GM21526 (cell line): ENCODE measurements at regions not wholly inside any gene's neighbourhood (a gene's known extent, or its start where the extent isn't known, plus 50 kb on each side); places are given as distances from the start of the nearest gene placed in this dataset.
A peak's percentile ranks its signal among the peaks of the same experiment; 100 is the strongest.
"Not testable (repeated sequence)": the region's sequence is repeated elsewhere in the genome, so short reads cannot be mapped to it uniquely, and the experiment has no call there.

ENCODE experiments used
- ATAC-seq: cut with Tn5 transposase; IDR thresholded peaks from one replicate; pipeline ENCODE4 v1.9.1; 2021; ENCODE audit warnings: moderate library complexity; ENCODE audit not compliant: unreplicated experiment, low FRiP score

- no peak for ATAC-seq
These were observed 201.9 kb upstream of the SPRED2 start for GRCh38 chr2:65634304-65634703.

GRCh38 chr2:65630643-65631042, 198.2 kb upstream of the SPRED2 start:
- no peak for ATAC-seq

DNA sequence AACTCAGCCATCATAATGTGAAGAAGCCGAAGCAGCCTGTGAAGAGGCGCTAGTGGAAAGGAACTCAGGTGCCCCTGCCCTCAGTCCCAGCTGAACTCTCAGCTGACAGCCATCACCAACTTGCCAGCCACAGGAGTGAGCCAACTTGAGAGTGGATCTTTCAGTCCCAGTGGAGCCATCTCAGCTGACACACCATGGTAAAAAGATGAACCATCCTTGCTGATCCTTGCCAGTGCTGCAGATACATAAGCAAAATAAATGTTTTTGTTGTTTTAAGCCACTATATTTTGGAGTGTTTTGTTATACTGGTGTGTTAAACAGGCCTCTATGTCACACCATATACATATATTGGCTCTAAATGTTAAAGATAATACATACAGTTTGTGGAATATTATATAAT, 195.8 kb upstream of the SPRED2 start:
- no peak for ATAC-seq

DNA sequence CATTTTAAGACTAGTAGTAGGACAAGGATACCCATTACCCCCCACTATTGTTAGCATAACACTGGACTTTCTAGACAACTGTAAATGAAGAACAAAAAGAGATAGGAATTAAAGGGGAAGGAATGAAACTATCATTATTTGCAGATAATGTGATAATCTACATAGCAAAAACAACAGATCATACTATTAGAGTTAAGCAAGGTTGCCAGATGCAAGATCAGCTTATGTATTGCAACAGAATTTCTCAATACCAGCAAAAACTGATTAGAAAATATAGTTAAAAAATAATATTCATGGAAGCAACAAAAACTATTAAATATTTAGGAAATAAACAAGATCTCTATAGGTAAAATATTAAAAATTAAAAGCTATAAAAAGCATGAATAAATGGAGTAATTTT, 194.4 kb upstream of the SPRED2 start:
- ATAC-seq = no peak

DNA sequence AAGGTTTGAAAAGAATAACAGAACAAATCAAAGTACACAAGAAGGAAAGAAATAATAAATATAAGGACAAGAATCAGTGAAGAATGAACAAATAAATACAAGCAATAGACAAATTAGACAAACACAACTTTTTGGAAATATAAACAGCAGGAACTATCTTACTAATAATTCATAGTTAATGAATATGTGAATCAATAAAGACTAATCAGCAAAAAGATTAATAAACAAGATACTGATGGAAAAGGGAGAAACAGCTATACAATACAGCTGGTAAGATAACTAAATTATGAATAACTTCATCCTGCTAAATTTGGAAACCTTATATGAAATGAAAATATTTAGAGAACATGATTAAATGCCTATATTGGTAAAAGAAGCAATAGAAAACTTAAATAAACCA, 193.6 kb upstream of the SPRED2 start:
- ATAC-seq = no peak

- no peak for ATAC-seq
These were observed 190.6 kb upstream of the SPRED2 start for GRCh38 chr2:65622951-65623535.

- no peak for ATAC-seq
These were observed 190.1 kb upstream of the SPRED2 start for GRCh38 chr2:65622499-65622898.

DNA sequence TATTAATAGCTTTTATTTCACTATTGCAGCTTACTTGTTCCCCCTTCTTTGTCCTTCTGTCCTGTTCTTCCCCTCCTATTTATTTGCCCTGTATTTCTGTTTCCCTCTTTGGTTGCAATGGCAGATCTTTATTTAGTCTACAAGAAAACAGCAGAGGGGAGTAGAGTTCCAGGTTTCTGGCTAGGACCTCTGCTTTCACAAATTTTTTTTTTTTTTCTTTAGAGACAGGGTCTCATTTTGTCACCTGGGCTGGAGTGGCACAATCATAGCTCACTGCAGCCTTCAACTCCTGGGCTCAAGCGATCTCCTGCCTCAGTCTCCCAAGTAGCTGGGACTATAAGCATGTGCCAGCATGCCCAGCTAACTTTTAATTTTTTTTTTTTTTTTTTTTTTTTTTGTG, 188.1 kb upstream of the SPRED2 start:
- no peak for ATAC-seq

DNA sequence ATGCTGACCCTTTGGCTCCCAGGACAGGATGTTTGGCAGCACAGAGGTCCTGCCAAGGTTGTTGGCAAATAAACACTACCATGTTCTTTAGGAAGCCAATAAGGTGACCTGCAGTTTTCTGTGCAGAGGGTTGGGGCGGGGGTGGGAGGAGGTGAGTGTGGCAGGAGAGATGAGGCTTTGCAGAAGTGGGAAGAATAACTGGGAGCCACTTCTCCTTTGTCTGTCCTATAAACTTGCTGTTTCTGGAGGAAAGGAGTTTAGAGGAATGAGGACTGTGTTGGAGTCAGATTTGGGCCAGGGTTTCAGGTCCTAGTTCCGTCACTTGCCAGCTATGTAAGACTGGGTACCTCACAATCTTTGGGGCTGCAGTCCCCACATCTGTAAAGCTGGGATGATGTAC, 187.6 kb upstream of the SPRED2 start:
- ATAC-seq = no peak

- no peak for ATAC-seq
These were observed 183.2 kb upstream of the SPRED2 start for GRCh38 chr2:65615602-65616001.

DNA sequence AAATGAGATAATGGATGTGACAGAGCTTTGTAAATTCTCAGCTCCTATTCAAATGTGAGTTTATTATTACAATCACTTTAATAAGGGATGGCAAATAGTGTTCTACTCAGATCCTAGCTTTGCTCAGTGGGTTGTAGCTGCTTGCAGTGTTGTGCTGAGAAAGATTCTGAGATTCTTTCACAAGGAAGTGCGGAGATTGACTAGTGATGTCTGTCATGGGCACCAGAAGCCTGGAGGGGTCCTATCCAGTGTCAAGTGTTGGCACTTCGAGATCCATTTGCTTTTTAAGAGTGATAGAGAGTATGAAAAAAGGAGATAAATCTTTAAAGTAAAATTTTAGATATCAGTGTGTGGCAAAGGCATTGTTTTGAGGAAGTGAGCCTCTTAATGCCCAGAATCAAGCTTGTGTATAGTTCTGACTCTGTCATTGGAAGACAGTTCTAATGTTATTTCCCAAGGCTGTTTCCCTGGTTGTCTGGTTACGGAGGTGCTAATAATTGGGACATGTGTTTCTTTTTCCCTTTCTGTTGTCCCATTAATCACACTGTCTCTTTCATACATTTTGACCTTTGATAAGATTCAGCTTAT, 181.7 kb upstream of the SPRED2 start:
- ATAC-seq = no peak

- ATAC-seq = no peak
These were observed 179.1 kb upstream of the SPRED2 start for GRCh38 chr2:65611488-65611887.

DNA sequence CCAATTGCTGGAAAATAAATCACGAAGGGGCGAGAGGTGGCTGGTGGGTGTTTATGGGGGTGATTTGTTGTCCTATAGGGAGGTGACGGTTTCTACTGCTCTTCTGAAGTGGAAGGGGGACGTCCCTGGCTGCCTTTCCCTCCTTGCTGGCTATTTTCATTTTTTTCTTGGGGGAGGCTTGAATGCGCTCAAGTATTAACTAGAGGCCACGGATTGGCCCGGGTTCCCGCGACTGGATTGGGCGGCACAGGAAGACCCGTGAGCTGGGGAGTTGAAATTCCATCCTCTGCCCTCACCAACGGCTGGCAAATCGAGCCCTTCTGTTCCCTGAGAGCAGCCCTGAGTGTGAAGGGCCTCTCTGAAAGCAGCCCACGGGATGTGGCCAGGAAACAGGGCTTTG, 176.5 kb upstream of the SPRED2 start:
- ATAC-seq = no peak

GRCh38 chr2:65608466-65608865, 176.1 kb upstream of the SPRED2 start:
- ATAC-seq = no peak

- ATAC-seq = no peak
These were observed 175.4 kb upstream of the SPRED2 start for GRCh38 chr2:65607662-65608305.

- peak; percentile 47 for ATAC-seq
These were observed 173.3 kb upstream of the SPRED2 start for GRCh38 chr2:65605743-65606058.

DNA sequence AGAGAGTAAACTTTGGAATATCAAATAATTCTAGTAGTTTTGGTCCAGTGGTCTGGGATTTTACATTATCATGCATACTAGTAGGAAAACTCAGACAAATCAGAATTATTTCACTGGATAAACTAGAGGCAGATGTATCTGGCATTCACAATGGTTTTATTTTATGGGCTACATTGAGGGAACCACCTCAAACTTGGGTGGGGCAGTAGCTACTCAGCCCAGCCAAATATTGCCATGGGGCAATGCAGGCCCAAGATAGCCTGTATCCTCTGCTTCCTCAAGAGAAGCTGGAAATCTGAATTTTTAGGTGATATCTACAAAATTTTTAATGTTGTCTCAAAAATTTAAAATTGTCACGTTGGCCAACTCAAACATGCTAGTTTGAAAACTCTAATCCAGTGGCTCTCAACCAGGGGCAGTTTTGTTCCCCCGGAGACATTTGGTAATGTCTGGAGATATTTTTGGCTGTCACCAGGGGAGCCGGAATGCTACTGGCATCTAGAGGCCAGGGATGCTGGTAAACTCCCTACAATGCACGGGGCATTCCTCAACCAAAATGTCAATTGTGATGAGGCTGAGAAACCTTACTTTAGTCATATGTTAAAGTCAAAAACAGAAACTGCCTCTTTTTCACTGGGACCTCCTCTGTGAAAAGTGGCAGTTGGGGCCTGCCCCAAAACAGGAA, 172.8 kb upstream of the SPRED2 start:
- peak; percentile 34 for ATAC-seq

DNA sequence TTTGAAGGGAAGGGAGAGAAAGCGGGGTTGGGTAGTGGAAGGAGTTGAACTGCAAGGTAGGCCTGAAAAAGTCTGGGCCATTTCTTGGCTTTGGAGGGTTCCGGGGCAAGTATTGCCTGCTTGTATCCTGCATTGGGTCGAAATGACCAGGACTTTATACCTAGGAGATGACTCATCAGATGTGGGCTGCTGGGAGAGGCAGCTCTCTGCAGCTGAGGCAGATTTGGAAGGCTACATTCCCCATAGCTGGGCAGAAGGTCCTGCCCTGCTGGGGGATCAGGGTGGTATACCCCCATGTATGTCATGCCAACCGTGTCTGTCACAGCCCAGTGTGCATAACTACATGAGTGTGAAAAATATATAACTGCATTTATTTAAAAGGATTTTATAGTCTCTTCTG, 171.8 kb upstream of the SPRED2 start:
- no peak for ATAC-seq

DNA sequence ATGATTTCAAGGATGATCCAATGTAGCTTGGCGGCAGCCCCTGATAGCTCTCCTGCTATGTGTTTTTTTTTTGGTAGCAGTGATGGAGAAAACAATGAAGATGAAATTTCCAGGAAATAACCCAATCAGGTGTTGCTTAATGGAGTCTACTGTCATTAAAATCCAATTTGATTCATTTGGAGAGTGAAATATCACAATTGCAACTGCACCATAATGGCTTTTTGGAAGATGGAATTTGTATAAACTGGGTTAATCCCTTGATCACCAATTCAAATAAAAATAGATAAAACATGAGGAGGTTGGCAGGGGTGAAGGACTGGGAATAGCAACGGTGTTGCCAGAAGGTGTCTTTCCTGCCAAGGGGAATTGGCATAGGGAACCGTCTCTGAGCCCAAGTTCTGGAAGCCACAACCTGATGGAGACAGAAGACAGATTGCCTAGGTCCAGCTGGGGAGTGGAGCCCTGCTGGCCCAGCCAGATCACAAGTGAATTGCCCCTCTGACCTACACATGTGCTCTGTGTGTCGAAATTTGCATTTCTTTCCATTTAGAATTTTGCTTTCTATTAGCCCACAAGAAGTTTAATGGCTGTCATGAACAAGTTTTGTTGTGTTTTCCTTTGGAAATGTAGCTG, 170.3 kb upstream of the SPRED2 start:
- no peak for ATAC-seq

- not testable (repeated sequence) for ATAC-seq
These were observed 168.5 kb upstream of the SPRED2 start for GRCh38 chr2:65600871-65601270.

- not testable (repeated sequence) for ATAC-seq
These were observed 168.0 kb upstream of the SPRED2 start for GRCh38 chr2:65600351-65600750.
